GM18511 (cell line): ENCODE measurements at regions not wholly inside any gene's neighbourhood (a gene's known extent, or its start where the extent isn't known, plus 50 kb on each side); places are given as distances from the start of the nearest gene placed in this dataset.

Experiments
- ATAC-seq: cut with Tn5 transposase; IDR thresholded peaks from one replicate; pipeline ENCODE4 v1.9.1; 2021; ENCODE audit warnings: mild to moderate bottlenecking, moderate library complexity; ENCODE audit not compliant: unreplicated experiment

GRCh38 chr2:150569761-150570160 is 82.3 kb upstream of the RND3 start:
- no peak for ATAC-seq

GRCh38 chr2:150567771-150568301 is 80.4 kb upstream of the RND3 start:
- ATAC-seq, result no peak

- no peak for ATAC-seq
These were observed 78.8 kb upstream of the RND3 start for GRCh38 chr2:150566289-150566688.

- no peak for ATAC-seq
These were observed 73.6 kb upstream of the RND3 start for GRCh38 chr2:150561076-150561475.

- ATAC-seq, result no peak
These were observed 69.6 kb upstream of the RND3 start for GRCh38 chr2:150557020-150557600.

GRCh38 chr2:150555611-150556356 is 68.3 kb upstream of the RND3 start:
- ATAC-seq, result no peak

GRCh38 chr2:150554046-150554445 is 66.6 kb upstream of the RND3 start:
- no peak for ATAC-seq

GRCh38 chr2:150552041-150552820 is 64.8 kb upstream of the RND3 start:
- no peak for ATAC-seq

- no peak for ATAC-seq
These were observed 61.9 kb upstream of the RND3 start for GRCh38 chr2:150549381-150549780.

GRCh38 chr2:150548527-150548926 is 61.1 kb upstream of the RND3 start:
- ATAC-seq, result peak; percentile 61

GRCh38 chr2:150545916-150546315 is 58.4 kb upstream of the RND3 start:
- ATAC-seq, result no peak

- ATAC-seq, result no peak
These were observed 57.3 kb upstream of the RND3 start for GRCh38 chr2:150544731-150545130.

- no peak for ATAC-seq
These were observed 55.2 kb upstream of the RND3 start for GRCh38 chr2:150542692-150543091.

- ATAC-seq, result no peak
These were observed 54.7 kb upstream of the RND3 start for GRCh38 chr2:150542172-150542571.

- no peak for ATAC-seq
These were observed 51.3 kb upstream of the RND3 start for GRCh38 chr2:150538651-150539201.
